Thoracic aorta (tissue), 2 donors: ENCODE measurements at regions not wholly inside any gene's neighbourhood (a gene's known extent, or its start where the extent isn't known, plus 50 kb on each side); places are given as distances from the start of the nearest gene placed in this dataset.

Source experiments
- ATAC-seq: fragments of 150-250 bp; one replicate; pipeline ENCODE4 v1.8.0; 2017; ENCODE audit warnings: low read depth; ENCODE audit not compliant: insufficient number of reproducible peaks, low FRiP score
- DNase-seq: peaks from one replicate; pipeline ENCODE4 v3.0.0-alpha.2; 2020; ENCODE audit warnings: low spot score
- H3K27ac ChIP-seq, 2 donors: fragments of 200-600 bp; sonication (generic); 1 replicate in 1 of 2; 2 replicates in 1 of 2; pipeline ENCODE4 v1.5.1; 2016; ENCODE audit warnings: mild to moderate bottlenecking in 2 of 2, moderate library complexity in 2 of 2
- H3K27me3 ChIP-seq: fragments of 200-600 bp; sonication (generic); replicated peaks from 2 replicates; pipeline ENCODE4 v1.6.0; 2016; ENCODE audit warnings: mild to moderate bottlenecking; ENCODE audit not compliant: insufficient read depth
- H3K36me3 ChIP-seq: fragments of 200-600 bp; sonication (generic); one replicate; pipeline ENCODE4 v1.5.1; 2016
- H3K4me1 ChIP-seq, 2 donors: fragments of 200-600 bp; sonication (generic); 1 replicate in 1 of 2; 2 replicates in 1 of 2; pipeline versions ENCODE4 v1.5.1 to v1.6.0; 2016; ENCODE audit warnings: low read depth in 2 of 2, mild to moderate bottlenecking in 1 of 2; ENCODE audit not compliant: control insufficient read depth in 1 of 2
- H3K4me3 ChIP-seq: fragments of 200-600 bp; sonication (generic); 2 replicates; pipeline ENCODE4 v1.5.1; 2016; ENCODE audit warnings: mild to moderate bottlenecking
- H3K9me3 ChIP-seq: fragments of 200-600 bp; sonication (generic); 2 replicates; pipeline ENCODE4 v1.5.1; 2016
- TF ChIP-seq, protein P1 (sequence below): fragments of 200-600 bp; sonication (generic); IDR thresholded peaks from one replicate; pipeline ENCODE4 v1.5.1; 2019; ENCODE audit warnings: antibody characterized with exemption

DNA sequence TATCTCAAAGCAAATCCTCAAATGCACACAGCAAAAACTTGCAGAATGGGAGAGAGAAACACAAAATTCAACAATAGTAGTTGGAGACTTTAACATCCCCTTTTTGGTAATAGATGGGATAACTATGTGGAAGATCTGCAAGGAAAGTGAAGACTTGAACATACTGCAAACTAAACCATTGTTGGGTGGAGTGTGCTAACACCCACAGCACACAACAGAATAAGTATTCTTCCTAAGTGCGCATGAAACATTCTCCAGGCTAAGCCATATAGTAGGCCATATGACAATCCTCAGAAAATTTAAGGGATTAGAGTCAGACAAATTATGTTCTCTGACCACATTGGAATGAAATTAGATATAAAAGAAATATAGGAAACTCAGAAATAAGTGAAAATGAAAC lies 230.6 kb downstream of the FBXO15 start:
- Histone ChIP-seq H3K9me3 (no peaks in the 10 kb centered on the region), H3K4me1 (no peaks in the 10 kb centered on the region), H3K4me3 (no peak overlapping the region), H3K27me3 (no peaks in the 10 kb centered on the region), H3K27ac (no peak overlapping the region), H3K36me3 (no peaks in the 10 kb centered on the region)
- DNase-seq (no peak), ATAC-seq (no peak)
- TF ChIP-seq, protein P1, sequence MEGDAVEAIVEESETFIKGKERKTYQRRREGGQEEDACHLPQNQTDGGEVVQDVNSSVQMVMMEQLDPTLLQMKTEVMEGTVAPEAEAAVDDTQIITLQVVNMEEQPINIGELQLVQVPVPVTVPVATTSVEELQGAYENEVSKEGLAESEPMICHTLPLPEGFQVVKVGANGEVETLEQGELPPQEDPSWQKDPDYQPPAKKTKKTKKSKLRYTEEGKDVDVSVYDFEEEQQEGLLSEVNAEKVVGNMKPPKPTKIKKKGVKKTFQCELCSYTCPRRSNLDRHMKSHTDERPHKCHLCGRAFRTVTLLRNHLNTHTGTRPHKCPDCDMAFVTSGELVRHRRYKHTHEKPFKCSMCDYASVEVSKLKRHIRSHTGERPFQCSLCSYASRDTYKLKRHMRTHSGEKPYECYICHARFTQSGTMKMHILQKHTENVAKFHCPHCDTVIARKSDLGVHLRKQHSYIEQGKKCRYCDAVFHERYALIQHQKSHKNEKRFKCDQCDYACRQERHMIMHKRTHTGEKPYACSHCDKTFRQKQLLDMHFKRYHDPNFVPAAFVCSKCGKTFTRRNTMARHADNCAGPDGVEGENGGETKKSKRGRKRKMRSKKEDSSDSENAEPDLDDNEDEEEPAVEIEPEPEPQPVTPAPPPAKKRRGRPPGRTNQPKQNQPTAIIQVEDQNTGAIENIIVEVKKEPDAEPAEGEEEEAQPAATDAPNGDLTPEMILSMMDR = no peak

GRCh38 chr18:73913505-73913904 lies 234.1 kb downstream of the FBXO15 start:
- H3K27me3 ChIP-seq = no peaks in the 10 kb centered on the region

GRCh38 chr18:73908323-73908722 lies 239.3 kb downstream of the FBXO15 start:
- no peaks in the 10 kb centered on the region for H3K36me3 ChIP-seq
- no peak overlapping the region for H3K4me3 ChIP-seq
- no peaks in the 10 kb centered on the region for H3K27me3 ChIP-seq
- no peaks in the 10 kb centered on the region for H3K4me1 ChIP-seq
- TF ChIP-seq, protein P1 = no peak
- no peak for ATAC-seq
- no peaks in the 10 kb centered on the region for H3K9me3 ChIP-seq
- H3K27ac ChIP-seq = no peak overlapping the region
- no peak for DNase-seq

More at GRCh38 chr18:73913505-73913904, 234.1 kb downstream of the FBXO15 start:
- H3K4me3 ChIP-seq = no peak overlapping the region
- H3K9me3 ChIP-seq = no peaks in the 10 kb centered on the region
- no peaks in the 10 kb centered on the region for H3K36me3 ChIP-seq
- no peak for ATAC-seq
- no peaks in the 10 kb centered on the region for H3K4me1 ChIP-seq
- DNase-seq = no peak
- H3K27ac ChIP-seq = no peak overlapping the region
- TF ChIP-seq, protein P1 = no peak

- Histone ChIP-seq H3K27me3 (no peaks in the 10 kb centered on the region), H3K36me3 (no peaks in the 10 kb centered on the region), H3K27ac (no peak overlapping the region), H3K9me3 (no peaks in the 10 kb centered on the region), H3K4me1 (no peaks in the 10 kb centered on the region), H3K4me3 (no peak overlapping the region)
- ATAC-seq = no peak
- no peak for DNase-seq
- TF ChIP-seq, protein P1 = no peak
Measured at GRCh38 chr18:73901566-73901965, 246.1 kb downstream of the FBXO15 start.

- no peak for DNase-seq
- Histone ChIP-seq H3K4me3 (no peak overlapping the region), H3K27ac (no peak overlapping the region), H3K36me3 (no peaks in the 10 kb centered on the region), H3K27me3 (no peaks in the 10 kb centered on the region), H3K4me1 (no peaks in the 10 kb centered on the region), H3K9me3 (no peaks in the 10 kb centered on the region)
- no peak for ATAC-seq
- TF ChIP-seq, protein P1 = no peak
Measured at GRCh38 chr18:73901151-73901550, 246.5 kb downstream of the FBXO15 start.
